HEK293T (cell line): ENCODE measurements at regions not wholly inside any gene's neighbourhood (a gene's known extent, or its start where the extent isn't known, plus 50 kb on each side); places are given as distances from the start of the nearest gene placed in this dataset.

ENCODE experiments used
- BHLHE40 ChIP-seq: fragments of 450-650 bp; IDR thresholded peaks from 2 replicates; pipeline ENCODE4 v1.6.1; 2016; ENCODE audit warnings: mild to moderate bottlenecking, moderate library complexity, borderline replicate concordance
- CTBP1 ChIP-seq: fragments of 450-650 bp; IDR thresholded peaks from 2 replicates; pipeline ENCODE4 v1.6.1; 2016; ENCODE audit warnings: borderline replicate concordance
- ELF4 ChIP-seq: fragments of 450-650 bp; IDR thresholded peaks from 2 replicates; pipeline ENCODE4 v1.6.1; 2017; ENCODE audit warnings: antibody characterized with exemption
- FOXA1 ChIP-seq: fragments of 450-650 bp; IDR thresholded peaks from 2 replicates; pipeline ENCODE4 v1.6.1; 2016; ENCODE audit warnings: mild to moderate bottlenecking
- FOXK2 ChIP-seq: fragments of 450-650 bp; IDR thresholded peaks from 2 replicates; pipeline ENCODE4 v1.6.1; 2016; ENCODE audit warnings: mild to moderate bottlenecking
- FOXM1 ChIP-seq: fragments of 450-650 bp; IDR thresholded peaks from 2 replicates; pipeline ENCODE4 v1.6.1; 2017; ENCODE audit warnings: mild to moderate bottlenecking, borderline replicate concordance
- HDGF ChIP-seq: fragments of 450-650 bp; IDR thresholded peaks from 2 replicates; pipeline ENCODE4 v1.6.1; 2017; ENCODE audit warnings: antibody characterized with exemption, borderline replicate concordance
- L3MBTL2 ChIP-seq: fragments of 450-650 bp; conservative IDR thresholded peaks from 2 replicates; pipeline ENCODE4 v1.6.1; 2016; ENCODE audit warnings: mild to moderate bottlenecking
- SP1 ChIP-seq: fragments of 450-650 bp; IDR thresholded peaks from 2 replicates; pipeline ENCODE4 v1.6.1; 2017
- SUZ12 ChIP-seq: fragments of 450-650 bp; IDR thresholded peaks from 2 replicates; pipeline ENCODE4 v1.6.1; 2016; ENCODE audit warnings: mild to moderate bottlenecking
- TARDBP ChIP-seq: fragments of 450-650 bp; IDR thresholded peaks from 2 replicates; pipeline ENCODE4 v1.6.1; 2016
- ZNF384 ChIP-seq: fragments of 450-650 bp; IDR thresholded peaks from 2 replicates; pipeline ENCODE4 v1.6.1; 2016
- TF ChIP-seq, protein P1 (sequence below): fragments of 450-650 bp; IDR thresholded peaks from 2 replicates; pipeline ENCODE4 v1.6.1; 2016

DNA sequence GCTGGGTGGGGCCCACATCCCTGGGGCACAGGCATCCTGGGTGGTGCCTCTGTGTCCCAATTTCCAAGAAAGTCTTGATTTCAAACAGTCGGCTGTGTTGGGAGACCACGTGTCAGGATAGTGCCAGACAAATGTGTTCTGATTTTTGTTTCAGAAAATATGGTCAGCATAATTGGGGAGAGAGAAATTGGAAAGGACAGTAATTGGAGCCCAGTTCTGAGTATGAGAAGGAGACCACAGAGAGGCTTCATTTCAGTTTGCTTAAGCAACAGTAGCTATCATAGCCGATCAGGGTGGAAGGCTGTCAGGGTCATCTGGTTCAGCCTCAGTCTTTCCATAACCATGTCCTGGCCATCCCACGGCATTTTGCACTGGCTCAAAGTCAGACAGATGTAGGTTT is 220.7 kb downstream of the CDC5L start:
- no peak for TF ChIP-seq BHLHE40
- TF ChIP-seq FOXM1: no peak
- TF ChIP-seq SP1: no peak
- no peak for TF ChIP-seq FOXK2
- no peak for TF ChIP-seq SUZ12
- no peak for TF ChIP-seq HDGF
- no peak for TF ChIP-seq FOXA1
- TF ChIP-seq CTBP1: no peak
- no peak for TF ChIP-seq TARDBP
- TF ChIP-seq ZNF384: no peak
- no peak for TF ChIP-seq L3MBTL2
- no peak for TF ChIP-seq ELF4
- TF ChIP-seq, protein P1, sequence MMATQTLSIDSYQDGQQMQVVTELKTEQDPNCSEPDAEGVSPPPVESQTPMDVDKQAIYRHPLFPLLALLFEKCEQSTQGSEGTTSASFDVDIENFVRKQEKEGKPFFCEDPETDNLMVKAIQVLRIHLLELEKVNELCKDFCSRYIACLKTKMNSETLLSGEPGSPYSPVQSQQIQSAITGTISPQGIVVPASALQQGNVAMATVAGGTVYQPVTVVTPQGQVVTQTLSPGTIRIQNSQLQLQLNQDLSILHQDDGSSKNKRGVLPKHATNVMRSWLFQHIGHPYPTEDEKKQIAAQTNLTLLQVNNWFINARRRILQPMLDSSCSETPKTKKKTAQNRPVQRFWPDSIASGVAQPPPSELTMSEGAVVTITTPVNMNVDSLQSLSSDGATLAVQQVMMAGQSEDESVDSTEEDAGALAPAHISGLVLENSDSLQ: no peak
